D721Med (cell line): ENCODE measurements at regions not wholly inside any gene's neighbourhood (a gene's known extent, or its start where the extent isn't known, plus 50 kb on each side); places are given as distances from the start of the nearest gene placed in this dataset.

ENCODE experiments used
- DNase-seq: peaks from one replicate; pipeline ENCODE4 v3.0.0; 2011; ENCODE audit warnings: low spot score; ENCODE audit not compliant: insufficient read length
- FAIRE-seq: peaks from 2 replicates; lab custom pipeline; 2011; peaks lifted over from hg19 to GRCh38; lab: Jason Lieb, UNC
- CTCF ChIP-seq: IDR thresholded peaks from 2 replicates; pipeline ENCODE4 v1.5.1; 2012; ENCODE audit warnings: mild to moderate bottlenecking, control low read depth; ENCODE audit not compliant: insufficient read depth; ENCODE audit errors: missing control alignments

- FAIRE-seq = peak; percentile 77
- no peak for DNase-seq
- no peak for TF ChIP-seq CTCF
Measured at GRCh38 chr18:33875029-33875565, 297.1 kb downstream of the ASXL3 start.

GRCh38 chr18:33873112-33873511, 295.1 kb downstream of the ASXL3 start:
- peak; percentile 78 for FAIRE-seq
- TF ChIP-seq CTCF = no peak

GRCh38 chr18:33871363-33872025, 293.5 kb downstream of the ASXL3 start:
- FAIRE-seq (peak; percentile 81), DNase-seq (no peak)
- no peak for TF ChIP-seq CTCF

More at GRCh38 chr18:33873112-33873511, 295.1 kb downstream of the ASXL3 start:
- DNase-seq = no peak

DNA sequence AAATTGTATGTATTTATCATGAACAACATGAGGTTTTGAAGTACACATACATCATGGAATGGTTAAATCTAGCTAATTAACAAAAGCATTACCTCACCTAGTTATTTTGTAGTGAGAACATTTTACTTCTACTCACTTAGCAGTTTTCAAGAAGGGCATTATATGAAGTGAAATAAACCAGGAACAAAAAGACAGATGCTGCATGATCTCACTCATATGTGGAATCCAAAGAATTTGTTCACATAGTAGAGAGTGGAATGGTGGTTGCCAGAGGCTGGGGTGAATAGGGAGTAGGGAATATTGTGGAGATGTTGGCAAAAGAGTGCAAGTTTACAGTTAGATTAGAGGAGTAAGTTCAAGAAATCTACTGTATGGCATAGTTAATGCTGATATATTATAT, 292.0 kb downstream of the ASXL3 start:
- TF ChIP-seq CTCF = no peak
- FAIRE-seq (peak; percentile 92), DNase-seq (no peak)

DNA sequence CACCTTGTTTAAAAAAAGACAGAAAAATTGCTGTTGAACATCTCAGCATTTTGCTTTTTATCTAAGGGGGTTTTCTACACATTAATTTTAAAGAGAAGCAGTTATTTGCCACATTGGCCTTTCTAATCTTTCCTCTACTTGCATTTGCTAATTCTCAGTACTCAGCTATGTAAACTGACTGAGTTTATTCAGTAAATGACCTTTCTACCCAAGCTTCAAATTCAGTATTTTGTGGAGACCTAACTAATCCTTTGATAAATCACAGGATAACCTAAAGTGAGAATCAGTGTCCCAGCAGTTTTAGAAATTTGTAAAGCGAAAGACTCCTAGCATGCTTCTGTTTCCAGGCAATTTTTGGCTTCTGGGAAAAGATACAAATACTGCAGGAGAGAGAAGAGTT, 288.4 kb downstream of the ASXL3 start:
- FAIRE-seq (peak; percentile 96), DNase-seq (no peak)
- TF ChIP-seq CTCF = no peak

- TF ChIP-seq CTCF = no peak
- no peak for DNase-seq
- FAIRE-seq = no peak
Measured at GRCh38 chr18:33863912-33864311, 285.9 kb downstream of the ASXL3 start.

DNA sequence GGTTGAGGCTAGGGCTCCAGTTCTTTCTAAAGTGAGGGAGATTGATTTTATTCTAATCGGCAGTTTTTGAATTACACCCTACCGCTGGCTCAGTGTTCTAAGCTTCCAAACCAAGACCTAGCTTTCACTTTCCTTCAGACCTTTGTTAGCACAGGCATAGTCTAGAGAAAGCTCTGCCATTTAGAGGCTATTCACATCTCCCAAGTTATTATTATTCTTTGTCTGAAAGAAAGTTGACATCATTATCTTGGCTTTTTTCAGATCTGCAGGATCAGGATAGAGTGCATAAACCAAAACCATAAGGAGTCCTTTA, 276.8 kb downstream of the ASXL3 start:
- FAIRE-seq = peak; percentile 80
- no peak for TF ChIP-seq CTCF
- no peak for DNase-seq
